ENCODE measurements at regions not wholly inside any gene's neighbourhood (a gene's known extent, or its start where the extent isn't known, plus 50 kb on each side); places are given as distances from the start of the nearest gene placed in this dataset.

DNA sequence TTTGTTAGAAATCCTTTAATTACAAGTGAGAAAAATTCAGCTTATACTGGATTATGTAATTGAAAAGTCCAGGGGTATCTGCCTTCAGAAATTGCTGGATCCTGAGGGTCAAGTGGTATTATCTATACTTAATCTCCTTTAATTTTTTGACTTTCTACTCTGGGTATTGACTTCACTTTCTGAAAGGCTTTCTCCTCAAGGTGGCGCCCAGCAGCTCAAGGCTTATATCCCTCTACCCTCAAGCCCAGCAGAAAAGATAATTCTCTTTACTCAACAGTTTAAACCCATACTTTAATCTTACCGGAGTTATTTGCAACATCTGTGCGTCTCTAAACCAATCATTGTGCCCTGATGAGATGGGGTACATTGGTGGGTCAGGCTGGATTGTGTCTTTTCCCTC is 129.5 kb downstream of the LARP7 start:
- DNase-seq (ENCODE audit: extremely low read depth in 1 of 11, low read depth in 9 of 11, low spot score in 4 of 11) = peak in 1 of 11 donors; percentile 8

DNA sequence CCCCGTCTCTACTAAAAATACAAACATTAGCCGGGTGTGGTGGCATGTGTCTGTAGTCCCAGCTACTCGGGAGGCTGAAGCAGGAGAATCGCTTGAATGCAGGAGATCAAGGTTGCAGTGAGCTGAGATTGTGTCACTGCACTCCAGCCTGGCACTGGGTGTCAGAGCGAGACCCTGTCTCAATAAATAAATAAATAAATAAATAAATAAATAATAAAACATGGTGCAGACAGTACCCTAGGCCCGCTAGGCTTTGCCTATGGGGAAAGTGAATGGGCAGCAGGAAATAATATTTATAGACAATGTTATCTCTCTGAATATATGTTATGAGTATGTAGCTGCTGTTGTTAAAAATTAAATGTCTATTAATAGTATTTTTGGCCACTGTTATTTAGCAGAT is 130.4 kb downstream of the LARP7 start:
- no peak for DNase-seq (ENCODE audit: extremely low read depth in 1 of 11, low read depth in 9 of 11, low spot score in 4 of 11)

DNA sequence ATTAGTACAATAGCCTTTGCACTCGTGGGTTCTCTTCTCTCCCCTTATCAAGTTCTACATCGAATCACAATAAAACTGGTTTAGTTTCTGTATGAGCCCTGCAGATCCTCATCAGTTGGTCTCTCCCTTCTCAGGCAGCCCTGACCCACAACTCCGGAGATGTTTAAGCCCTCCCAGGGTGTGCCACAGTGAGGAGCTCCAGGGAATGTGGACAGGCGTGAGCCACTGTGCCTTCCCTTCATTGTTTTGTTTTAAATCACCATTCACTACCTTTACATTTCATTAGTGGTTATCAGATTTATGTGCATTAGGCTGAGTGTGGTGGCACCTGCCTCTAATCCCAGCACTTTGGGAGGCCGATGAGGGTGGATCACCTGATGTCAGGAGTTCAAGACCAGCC is 133.2 kb downstream of the LARP7 start:
- DNase-seq (ENCODE audit: extremely low read depth in 1 of 11, low read depth in 9 of 11, low spot score in 4 of 11) = no peak

DNA sequence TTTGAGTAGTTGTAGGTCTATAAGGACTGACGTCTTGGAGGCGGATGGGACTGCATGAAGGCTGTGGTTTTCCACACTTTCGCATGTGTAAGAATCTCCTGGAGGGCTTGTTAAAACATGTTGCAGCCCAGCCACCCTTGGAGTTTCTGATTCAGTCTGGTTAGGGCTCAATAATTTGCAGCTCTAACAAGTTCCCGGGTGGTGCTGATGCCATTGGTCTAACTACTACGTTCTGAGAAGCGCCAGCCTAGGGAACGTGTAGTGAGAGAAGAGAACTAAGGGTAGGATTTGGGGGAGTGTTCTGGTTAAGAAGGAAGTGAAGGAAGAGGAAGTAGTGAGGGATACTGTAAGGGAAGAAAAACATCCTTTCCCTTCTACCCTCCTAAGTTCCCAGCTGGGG is 138.9 kb downstream of the LARP7 start:
- no peak for DNase-seq (ENCODE audit: extremely low read depth in 1 of 11, low read depth in 9 of 11, low spot score in 4 of 11)

DNA sequence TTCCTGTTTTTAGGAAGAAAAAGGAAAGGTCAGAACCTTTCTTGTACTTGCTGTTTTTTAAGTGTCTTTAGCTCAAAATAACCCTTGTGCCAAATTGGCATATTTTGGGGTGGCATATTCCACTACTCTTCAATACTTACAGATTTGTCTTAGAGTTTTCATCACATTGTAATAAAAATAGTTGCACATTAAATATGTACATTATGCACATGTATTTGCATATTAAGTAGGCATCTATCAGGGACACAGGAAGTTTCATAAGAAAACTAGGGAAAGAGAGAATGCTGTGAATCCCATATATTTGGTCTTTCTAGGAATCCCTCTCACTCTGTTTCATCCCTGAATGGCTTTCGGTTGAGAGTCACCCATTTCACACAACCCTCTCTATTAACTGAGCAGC is 139.6 kb downstream of the LARP7 start:
- DNase-seq (ENCODE audit: extremely low read depth in 1 of 11, low read depth in 9 of 11, low spot score in 4 of 11) = no peak

DNA sequence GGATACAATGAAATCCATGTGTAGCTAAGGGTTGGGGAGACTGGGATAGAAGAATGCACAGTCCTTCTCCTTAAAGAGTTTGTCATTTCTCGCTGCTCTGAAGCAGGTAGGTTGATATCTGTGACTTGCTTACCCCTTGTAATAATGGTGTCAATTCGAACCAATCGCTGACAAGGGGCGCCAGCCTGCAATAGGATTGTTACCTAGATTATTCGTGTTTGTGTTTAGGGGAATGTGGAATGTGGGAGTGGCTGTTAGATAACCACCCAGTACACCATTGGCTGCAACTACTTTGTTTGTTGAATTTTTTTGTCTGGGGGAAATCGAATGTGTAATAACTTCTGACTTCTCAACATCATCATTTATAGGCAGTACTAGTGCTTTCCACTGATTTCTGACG is 141.6 kb downstream of the LARP7 start:
- no peak for DNase-seq (ENCODE audit: extremely low read depth in 1 of 11, low read depth in 9 of 11, low spot score in 4 of 11)

DNA sequence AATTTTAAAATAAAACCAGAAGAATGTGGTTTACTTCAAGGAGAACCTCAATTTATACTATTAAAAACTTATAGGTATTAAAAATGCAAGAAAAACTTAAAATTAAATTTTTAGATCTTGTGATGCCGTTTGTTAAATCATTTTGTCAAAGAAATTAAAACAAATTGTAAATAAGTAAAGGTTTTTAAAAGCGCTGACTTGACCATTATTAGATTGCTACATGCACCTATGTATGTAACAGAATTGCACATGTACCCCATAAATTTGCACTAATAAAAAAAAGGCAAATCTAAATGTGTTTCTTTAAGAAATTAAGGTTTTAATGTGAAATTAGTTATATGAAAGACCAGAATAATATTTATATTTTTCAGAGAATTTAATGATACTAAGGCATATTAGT is 156.1 kb downstream of the LARP7 start:
- DNase-seq (ENCODE audit: extremely low read depth in 1 of 11, low read depth in 9 of 11, low spot score in 4 of 11) = no peak

DNA sequence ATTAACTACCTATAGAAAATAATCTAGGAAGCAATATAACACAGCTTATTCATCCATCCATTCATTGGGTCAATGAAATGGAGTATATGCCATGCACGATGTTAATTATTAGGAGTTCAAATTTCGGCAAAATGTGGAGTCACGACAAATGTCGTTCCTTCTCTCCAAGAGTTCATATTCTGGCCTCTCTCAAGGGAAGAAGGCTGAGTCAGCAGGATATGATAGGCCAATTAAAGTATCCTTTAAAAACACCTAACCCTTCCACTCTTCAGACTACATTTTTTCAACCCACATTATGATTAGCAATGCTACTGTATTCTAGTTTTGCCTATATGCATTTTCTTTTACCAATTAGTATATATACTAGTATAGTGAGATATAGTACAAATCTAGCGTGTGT is 163.1 kb downstream of the LARP7 start:
- no peak for DNase-seq (ENCODE audit: extremely low read depth in 1 of 11, low read depth in 9 of 11, low spot score in 4 of 11)

DNA sequence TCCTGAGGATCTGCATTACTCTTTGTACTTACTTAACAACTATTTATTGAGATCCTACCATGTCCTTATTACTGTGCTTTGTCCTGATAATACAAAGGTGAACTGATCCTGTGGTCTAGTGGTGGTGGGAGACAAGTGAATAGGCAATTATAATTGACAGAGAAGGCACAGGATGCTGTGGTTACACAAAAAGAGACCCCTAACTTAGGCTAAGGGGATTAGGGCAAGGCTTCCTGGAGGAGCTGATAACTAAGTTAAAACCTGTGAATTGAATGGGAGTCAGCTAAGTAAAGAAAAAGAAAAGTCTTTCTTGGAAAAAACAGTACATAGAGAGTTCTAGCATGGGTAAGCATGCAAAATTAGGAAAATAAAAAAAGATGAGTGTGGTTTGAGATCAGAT is 164.4 kb downstream of the LARP7 start:
- no peak for DNase-seq (ENCODE audit: extremely low read depth in 1 of 11, low read depth in 9 of 11, low spot score in 4 of 11)

DNA sequence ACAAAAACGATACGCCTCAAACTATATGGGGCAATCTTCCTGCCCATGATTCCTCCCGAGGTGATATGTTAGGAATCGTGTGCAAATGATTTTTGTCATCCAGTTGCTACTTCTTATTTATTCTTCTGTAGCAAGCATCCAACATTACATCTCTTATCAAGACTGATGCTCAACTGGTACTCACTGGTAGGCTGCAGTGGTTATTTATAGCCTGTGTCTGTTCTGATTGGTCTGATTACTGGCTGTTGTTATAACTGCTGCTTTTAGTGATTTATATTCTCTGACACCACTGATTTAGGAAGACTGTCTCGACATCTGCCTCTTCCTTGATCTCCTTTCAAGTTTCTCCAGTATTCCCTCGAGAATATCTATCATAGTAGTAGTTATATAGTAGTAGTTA is 165.8 kb downstream of the LARP7 start:
- DNase-seq (ENCODE audit: extremely low read depth in 1 of 11, low read depth in 9 of 11, low spot score in 4 of 11) = no peak

DNA sequence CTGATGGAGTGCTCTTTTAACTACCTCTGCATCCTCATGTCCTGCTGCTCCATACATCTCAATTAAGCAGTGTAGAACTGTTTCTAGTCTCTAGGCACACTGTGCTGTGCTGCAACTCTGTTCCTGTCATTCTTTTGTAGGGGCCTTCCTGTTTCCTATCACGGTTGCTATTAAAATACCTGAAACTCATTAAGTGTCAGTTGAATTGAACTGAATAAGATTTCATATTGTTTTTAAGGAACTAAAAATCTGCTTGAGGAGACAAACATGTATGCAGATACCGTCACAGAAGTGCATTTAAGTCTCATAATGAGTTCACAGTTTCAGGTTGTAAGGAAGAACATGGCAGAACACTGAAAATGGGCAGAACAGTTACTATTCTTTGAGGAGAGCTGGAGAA is 170.1 kb downstream of the LARP7 start:
- no peak for DNase-seq (ENCODE audit: extremely low read depth in 1 of 11, low read depth in 9 of 11, low spot score in 4 of 11)

DNA sequence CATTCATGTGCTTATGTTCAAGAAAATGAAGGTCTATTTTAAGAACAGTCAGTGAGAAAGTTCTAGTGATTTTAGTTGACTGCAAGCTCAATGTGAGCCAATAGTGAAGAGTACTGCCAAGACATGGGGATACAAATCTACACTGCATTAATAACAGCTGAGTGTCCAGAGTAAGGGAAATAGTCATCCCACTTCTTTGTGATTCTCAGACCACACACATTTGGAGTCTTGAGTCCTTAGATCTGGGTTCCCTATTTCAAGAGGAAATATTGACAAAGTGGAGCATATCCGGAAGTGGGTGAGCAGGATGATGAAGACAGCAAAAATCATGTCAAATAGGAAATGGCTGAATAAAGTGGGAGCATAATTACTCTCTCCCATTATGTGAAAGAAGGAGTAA is 171.1 kb downstream of the LARP7 start:
- DNase-seq (ENCODE audit: extremely low read depth in 1 of 11, low read depth in 9 of 11, low spot score in 4 of 11) = no peak

DNA sequence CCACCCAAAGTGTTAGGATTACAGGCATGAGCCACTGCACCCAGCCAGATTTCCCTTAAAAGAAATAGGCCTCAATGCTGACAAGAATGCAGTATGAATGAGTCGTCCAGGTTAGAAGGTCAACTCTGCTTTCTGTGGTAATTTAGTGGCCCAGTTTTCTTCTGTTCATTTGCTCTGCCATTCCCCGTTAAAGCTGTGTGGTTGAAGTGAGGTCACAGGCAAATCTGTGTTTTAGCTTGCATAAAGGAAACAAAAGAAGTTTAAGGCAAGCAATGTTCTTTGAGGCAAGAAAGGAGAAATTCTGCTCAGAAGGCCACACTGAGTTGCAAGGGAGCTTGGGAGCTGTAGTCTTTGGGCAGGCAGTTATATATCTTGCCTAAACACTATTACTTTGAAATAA is 176.8 kb downstream of the LARP7 start:
- DNase-seq (ENCODE audit: extremely low read depth in 1 of 11, low read depth in 9 of 11, low spot score in 4 of 11) = no peak

DNA sequence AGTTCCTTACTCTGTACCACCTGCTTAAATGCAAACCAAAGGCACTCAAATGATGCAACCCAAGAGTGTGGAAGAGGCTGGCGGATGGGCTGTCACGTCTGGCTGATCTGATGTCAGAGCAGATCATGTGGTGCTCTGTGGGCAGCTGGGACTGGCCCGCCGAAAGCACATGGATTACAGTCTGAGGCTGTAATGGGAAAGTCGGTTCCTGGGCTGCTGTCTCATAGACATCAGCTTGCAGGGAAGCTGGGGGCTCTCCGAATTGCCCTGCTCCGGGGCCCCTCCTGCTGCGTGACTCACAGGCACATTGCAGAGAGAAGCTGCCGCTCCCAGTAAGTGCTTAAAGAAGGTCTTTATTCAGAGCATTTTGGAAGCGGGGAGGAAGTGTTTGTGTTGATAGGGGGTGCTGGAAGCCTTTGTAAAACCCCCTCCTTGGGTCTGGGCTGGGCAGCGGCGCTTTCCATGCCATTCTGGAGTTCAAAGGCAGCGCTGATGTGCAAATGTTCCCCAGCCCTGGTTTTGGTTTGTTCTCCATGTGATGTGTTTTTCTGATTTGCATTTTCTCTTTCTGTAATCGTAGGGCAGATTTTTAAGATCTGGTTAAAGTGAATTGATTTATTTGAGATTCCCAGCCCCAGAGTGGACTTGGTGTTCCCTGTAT is 181.1 kb downstream of the LARP7 start:
- DNase-seq (ENCODE audit: extremely low read depth in 1 of 11, low read depth in 9 of 11, low spot score in 4 of 11) = peak in 10 of 11 donors; percentile 4 to 49 (median 36)

DNA sequence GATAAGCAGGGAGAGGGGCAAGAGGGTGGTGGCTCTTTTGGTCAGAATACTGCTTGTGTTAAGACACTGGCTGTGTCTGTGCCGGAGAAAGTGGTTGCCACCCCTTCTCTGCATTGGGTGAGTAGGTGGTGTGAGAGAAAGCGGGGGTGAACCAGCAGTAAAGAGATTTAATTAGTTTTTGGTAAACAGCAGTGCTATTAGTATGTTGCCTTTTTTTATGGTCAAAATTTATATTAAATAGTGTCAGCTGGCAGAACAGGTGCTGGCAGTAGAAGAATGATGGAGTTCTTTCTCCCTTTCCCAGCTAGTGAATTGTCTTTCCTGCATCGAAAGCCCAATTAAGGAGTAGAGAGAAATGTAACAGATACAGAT is 181.6 kb downstream of the LARP7 start:
- no peak for DNase-seq (ENCODE audit: extremely low read depth in 1 of 11, low read depth in 9 of 11, low spot score in 4 of 11)

DNA sequence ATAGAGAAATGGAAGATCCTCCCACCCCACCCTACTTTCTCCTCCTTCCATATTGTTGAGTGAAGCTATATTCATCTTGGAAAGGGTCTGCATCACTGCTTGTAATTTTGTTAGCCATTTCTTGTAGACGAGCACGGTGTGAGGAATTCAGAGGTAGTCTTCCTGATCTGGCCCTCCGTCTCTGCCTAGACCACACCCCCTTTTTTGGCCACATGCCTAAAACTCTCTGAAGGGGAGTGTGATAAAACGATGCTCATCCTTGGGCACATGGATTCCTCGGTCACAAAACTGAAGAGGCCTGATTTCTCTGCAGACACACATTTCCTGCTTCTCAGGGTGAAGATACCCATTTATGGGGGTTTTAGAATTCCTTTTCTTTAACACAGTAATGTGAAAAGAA is 182.8 kb downstream of the LARP7 start:
- DNase-seq (ENCODE audit: extremely low read depth in 1 of 11, low read depth in 9 of 11, low spot score in 4 of 11) = no peak

DNA sequence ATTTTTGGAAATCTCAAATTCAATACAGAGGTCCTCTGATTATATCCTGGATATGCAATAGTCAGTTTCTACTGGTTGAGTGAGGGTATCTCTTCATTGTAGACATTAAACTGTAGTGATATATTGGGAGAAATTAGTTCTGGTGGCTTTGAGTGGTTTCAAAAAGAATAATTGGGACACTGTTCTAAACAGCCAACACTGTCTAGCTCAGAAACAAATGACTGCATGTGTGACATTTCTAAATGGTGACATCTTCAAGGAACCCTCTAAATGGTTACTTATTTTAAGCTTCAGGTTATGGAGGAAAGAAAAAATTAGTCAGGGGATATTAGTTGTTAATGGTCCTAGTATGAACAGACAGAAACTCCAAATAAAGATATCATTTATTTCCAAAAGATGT is 186.2 kb downstream of the LARP7 start:
- no peak for DNase-seq (ENCODE audit: extremely low read depth in 1 of 11, low read depth in 9 of 11, low spot score in 4 of 11)

DNA sequence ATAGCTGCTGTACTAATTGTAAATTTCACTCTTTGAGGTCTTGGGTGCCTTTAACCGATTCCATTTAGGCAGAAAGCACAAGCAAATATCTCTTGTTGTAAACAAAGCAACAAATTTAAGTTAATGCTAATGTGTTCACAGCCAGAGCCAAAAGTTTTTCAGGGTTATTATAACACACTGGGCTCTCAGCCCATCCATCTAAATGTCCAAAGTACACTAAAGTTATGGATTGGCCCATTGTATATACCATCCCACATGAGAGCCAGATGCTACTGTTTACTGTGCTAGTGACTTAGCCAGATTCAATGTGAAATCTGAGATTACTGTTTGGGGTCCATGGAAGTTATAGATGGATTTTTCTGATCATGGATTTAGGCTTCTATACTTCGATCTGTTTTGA is 186.7 kb downstream of the LARP7 start:
- DNase-seq (ENCODE audit: extremely low read depth in 1 of 11, low read depth in 9 of 11, low spot score in 4 of 11) = peak in 2 of 11 donors; percentile 0 to 6

DNA sequence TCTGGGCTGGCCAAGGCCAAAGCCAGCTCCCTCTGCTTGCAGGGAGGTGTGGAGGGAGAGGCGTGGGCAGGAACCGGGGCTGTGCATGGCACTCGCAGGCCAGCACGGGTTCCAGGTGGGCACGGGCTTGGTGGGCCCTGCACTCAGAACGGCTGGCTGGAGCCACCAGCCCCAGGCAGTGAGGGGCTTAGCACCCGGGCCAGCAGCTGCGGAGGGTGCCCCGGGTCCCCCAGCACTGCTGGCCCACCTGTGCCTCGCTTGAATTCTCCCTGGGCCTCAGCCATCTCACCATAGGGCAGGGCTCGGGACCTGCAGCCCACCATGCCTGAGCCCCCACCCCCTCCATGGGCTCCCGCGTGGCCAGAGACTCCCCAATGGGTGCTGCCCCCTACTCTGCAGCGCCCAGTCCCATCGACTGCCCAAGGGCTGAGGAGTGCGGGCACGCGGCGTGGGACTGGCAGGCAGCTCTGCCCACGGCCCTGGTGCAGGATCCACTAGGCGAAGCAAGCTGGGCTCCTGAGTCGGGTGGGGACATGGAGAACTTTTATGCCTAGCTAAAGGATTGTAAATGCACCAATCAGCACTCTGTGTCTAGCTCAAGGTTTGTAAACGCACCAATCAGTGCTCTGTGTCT is 193.9 kb downstream of the LARP7 start:
- DNase-seq (ENCODE audit: extremely low read depth in 1 of 11, low read depth in 9 of 11, low spot score in 4 of 11) = no peak

DNA sequence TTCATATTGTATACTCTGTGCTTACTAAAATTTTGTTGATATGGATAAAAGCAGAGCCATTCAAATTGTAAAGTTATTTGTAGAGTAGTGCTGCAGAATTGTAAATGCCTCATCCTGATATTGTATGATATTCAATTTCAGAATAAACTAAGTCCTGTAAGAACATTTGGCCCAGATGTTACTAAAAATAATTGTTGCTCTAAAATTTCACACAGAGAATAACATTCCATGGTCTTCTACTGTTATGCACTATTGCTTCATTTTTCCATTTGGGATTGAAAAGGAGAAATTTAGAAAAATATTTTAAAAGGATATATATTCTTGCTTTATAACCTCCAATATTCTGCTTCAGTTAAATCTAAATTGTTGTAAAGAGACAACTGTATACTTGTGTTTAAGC is 195.6 kb downstream of the LARP7 start:
- DNase-seq (ENCODE audit: extremely low read depth in 1 of 11, low read depth in 9 of 11, low spot score in 4 of 11) = no peak

DNA sequence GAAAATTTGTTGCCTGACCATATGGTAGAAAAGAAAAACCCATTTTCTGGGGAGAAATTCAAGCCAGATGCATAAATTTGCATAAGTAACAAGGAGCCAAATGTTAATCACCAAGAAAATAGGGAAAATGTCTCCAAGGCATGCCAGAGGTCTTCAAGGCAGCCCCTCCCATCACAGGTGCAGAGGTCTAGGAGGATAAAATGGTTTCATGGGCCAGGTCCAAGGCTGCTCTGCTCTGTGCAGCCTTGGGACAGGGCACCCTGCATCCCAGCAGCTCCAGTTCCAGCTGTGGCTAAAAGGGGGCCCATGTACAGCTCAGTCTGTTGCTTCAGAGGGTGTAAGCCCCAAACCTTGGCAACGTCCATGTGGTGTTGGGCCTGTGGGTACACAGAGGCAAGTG is 200.0 kb downstream of the LARP7 start:
- DNase-seq (ENCODE audit: extremely low read depth in 1 of 11, low read depth in 9 of 11, low spot score in 4 of 11) = no peak
